IPS-18c (cell line): ENCODE measurements at regions not wholly inside any gene's neighbourhood (a gene's known extent, or its start where the extent isn't known, plus 50 kb on each side); places are given as distances from the start of the nearest gene placed in this dataset.
"Not testable (repeated sequence)": the region's sequence is repeated elsewhere in the genome, so short reads cannot be mapped to it uniquely, and the experiment has no call there.

Experiments
- H3K4me3 ChIP-seq: 2 replicates; pipeline ENCODE4 v1.7.0; 2013; ENCODE audit warnings: low read depth, mild to moderate bottlenecking, low read length, moderate library complexity; ENCODE audit not compliant: insufficient read depth
- H3K9me3 ChIP-seq: one replicate; pipeline ENCODE4 v1.6.1; 2013; ENCODE audit warnings: mild to moderate bottlenecking, low read length, moderate library complexity; ENCODE audit not compliant: control insufficient read depth, insufficient read depth

GRCh38 chr6:4447639-4448330, 312.4 kb upstream of the ECI2 start:
- H3K4me3 ChIP-seq: no peak overlapping the region
- no peaks in the 10 kb centered on the region for H3K9me3 ChIP-seq

- Histone ChIP-seq H3K9me3 (no peaks in the 10 kb centered on the region), H3K4me3 (no peak overlapping the region)
Observed at GRCh38 chr6:4446982-4447381, 311.6 kb upstream of the ECI2 start.

- Histone ChIP-seq H3K9me3 (no peaks in the 10 kb centered on the region), H3K4me3 (no peak overlapping the region)
Observed at GRCh38 chr6:4441981-4442434, 306.6 kb upstream of the ECI2 start.

GRCh38 chr6:4439159-4439558, 303.8 kb upstream of the ECI2 start:
- Histone ChIP-seq H3K9me3 (no peaks in the 10 kb centered on the region), H3K4me3 (no peak overlapping the region)

GRCh38 chr6:4437342-4437741, 302.0 kb upstream of the ECI2 start:
- no peak overlapping the region for H3K4me3 ChIP-seq
- H3K9me3 ChIP-seq: no peaks in the 10 kb centered on the region

- no peaks in the 10 kb centered on the region for H3K9me3 ChIP-seq
- H3K4me3 ChIP-seq: no peak overlapping the region
Observed at GRCh38 chr6:4435981-4436445, 300.6 kb upstream of the ECI2 start.

GRCh38 chr6:4434655-4435054, 299.3 kb upstream of the ECI2 start:
- Histone ChIP-seq H3K9me3 (no peaks in the 10 kb centered on the region), H3K4me3 (no peak overlapping the region)

GRCh38 chr6:4433199-4433598, 297.8 kb upstream of the ECI2 start:
- Histone ChIP-seq H3K4me3 (no peak overlapping the region), H3K9me3 (no peaks in the 10 kb centered on the region)

GRCh38 chr6:4426968-4427367, 291.6 kb upstream of the ECI2 start:
- Histone ChIP-seq H3K9me3 (peaks cover 4% of the 10 kb centered on the region), H3K4me3 (no peak overlapping the region)

GRCh38 chr6:4421837-4422236, 286.5 kb upstream of the ECI2 start:
- Histone ChIP-seq H3K4me3 (no peak overlapping the region), H3K9me3 (peaks cover 4% of the 10 kb centered on the region)

GRCh38 chr6:4420160-4420865, 284.9 kb upstream of the ECI2 start:
- H3K4me3 ChIP-seq: no peak overlapping the region
- peaks cover 4% of the 10 kb centered on the region for H3K9me3 ChIP-seq

- Histone ChIP-seq H3K9me3 (no peaks in the 10 kb centered on the region), H3K4me3 (no peak overlapping the region)
Observed at GRCh38 chr6:4415549-4415948, 280.2 kb upstream of the ECI2 start.

- not testable (repeated sequence) for H3K4me3 ChIP-seq, H3K9me3 ChIP-seq
Observed at GRCh38 chr6:4414078-4414477, 278.7 kb upstream of the ECI2 start.

- no peaks in the 10 kb centered on the region for H3K9me3 ChIP-seq
- H3K4me3 ChIP-seq: no peak overlapping the region
Observed at GRCh38 chr6:4413073-4413472, 277.7 kb upstream of the ECI2 start.

- H3K4me3 ChIP-seq: no peak overlapping the region
- no peaks in the 10 kb centered on the region for H3K9me3 ChIP-seq
Observed at GRCh38 chr6:4412488-4412887, 277.1 kb upstream of the ECI2 start.

GRCh38 chr6:4412077-4412476, 276.7 kb upstream of the ECI2 start:
- no peaks in the 10 kb centered on the region for H3K9me3 ChIP-seq
- no peak overlapping the region for H3K4me3 ChIP-seq

GRCh38 chr6:4407710-4408109, 272.3 kb upstream of the ECI2 start:
- H3K9me3 ChIP-seq, H3K4me3 ChIP-seq: not testable (repeated sequence)

- Histone ChIP-seq H3K9me3 (no peaks in the 10 kb centered on the region), H3K4me3 (no peak overlapping the region)
Observed at GRCh38 chr6:4405621-4406212, 270.3 kb upstream of the ECI2 start.
